ENCODE measurements at regions not wholly inside any gene's neighbourhood (a gene's known extent, or its start where the extent isn't known, plus 50 kb on each side); places are given as distances from the start of the nearest gene placed in this dataset.
"Not testable (repeated sequence)": the region's sequence is repeated elsewhere in the genome, so short reads cannot be mapped to it uniquely, and the experiment has no call there.

DNA sequence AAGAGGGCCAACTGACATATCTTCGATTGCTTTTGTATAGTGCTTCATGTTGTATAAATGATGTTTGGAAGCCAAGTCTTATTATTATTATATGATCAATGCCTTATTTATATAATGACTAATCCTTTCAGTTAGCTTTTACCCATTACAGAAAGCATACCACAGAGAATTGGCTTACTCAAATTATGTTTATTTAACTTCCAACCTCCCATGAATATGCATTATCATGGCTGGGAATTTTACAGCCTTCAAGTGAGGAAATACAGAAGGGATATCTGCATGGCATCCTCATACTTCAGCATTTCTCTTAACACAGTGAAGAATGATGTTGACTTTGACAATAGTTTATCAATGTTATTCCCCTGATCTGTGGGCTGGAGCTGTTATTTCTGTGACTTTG, 225.9 kb upstream of the GAP43 start:
- DNase-seq: no peak

DNA sequence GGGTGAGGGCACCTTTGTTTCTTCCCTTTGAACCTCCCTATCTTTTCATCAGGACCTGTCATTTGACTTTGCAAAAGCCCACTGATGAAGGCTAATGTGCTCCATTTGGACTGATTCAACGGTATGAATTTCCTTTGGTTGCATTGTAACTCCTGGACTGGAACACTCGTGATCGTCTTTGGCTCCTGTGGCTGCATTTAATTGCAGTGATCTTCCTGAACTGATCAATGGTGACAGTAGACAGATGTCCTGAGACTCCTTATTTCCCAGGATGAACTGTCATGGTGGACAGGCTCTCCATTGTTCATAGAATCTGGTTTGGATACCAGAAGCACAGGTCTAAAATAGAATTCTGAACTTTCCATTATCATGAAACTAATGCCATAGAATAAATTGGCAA, 224.8 kb upstream of the GAP43 start:
- DNase-seq: no peak

DNA sequence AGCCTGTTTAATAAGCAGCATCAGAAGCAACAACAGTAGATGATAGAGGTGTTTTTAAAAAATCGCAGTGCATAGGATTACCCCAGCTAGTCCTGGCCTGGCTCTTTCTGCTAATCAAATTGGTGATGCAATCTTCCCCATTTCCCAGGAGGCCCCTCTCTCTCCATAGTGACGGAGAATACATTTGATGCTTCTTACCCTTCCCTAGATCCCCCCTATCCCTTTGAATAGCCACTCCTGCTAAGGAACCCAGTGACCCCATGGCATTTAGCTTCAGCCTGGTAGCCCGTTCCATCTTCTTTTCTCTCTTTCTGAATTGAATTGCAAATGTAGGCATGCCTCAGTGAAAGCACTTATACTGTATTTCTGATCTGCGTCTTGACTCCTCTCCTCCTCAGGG, 223.6 kb upstream of the GAP43 start:
- no peak for DNase-seq

DNA sequence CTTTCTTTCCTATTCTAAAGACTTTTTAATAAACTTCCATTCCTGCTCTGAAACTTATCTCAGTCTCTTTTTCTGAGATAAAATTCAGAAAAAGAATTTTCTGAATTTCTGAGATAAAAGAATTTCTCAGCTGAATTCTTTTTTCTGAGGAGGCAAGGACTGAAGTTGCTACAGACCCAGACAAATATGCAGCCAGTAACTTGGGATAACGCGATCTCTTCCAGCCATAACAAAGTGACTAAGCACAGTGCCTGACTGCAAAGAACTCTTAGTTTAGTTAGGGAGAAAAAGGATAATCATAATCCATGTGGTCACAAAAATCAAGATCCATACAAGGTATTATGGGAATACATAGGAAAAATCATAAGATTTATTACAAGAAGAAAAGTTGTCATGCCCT, 222.0 kb upstream of the GAP43 start:
- DNase-seq: no peak

DNA sequence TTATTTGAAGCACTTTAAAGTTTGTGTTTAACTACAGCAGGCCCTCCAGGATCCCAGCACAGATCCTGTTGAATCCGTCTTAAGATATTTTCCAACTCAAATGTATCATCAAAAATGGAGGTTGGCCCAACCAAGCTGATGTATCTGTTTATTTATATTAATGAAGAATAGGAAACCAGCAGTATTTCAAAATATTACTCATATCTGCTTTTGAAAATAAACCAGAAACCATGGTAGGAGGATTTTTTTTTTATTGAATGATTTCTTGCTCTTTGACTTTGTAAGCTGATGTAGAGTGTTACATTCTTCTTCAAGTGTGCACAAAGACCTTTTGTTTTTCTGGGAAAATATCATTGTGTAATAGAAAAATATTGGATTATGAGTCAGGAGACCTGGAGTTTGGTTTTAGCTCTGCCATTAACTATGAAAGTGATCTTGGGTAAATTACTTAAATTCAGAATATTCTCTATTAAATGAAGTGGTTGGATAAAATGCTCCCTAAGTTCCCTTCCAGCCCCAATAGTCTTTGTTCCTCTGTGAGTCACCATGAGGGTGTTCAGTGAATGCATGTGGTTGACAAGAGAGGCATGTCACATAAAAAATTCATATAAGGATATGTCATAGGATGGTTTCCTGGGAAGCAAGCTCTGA, 221.3 kb upstream of the GAP43 start:
- no peak for DNase-seq

DNA sequence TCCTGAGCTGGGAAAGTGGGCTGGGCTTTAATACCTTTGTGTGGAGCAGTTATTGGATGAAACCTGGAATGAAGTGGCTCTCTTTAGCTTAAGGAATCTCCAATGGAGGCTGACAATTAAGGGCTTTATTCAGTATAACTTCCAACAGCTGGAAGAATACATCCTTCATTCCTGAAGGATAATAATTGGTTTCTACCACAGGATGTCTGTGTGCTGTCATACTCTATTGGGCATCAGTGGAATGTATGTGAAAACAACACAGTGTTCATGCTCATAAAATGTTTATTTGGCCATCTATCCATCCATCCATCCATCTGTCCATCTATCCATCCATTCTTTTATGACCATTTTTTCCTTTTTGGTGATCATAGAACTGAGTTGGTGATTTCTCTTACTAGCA, 220.7 kb upstream of the GAP43 start:
- DNase-seq: no peak

DNA sequence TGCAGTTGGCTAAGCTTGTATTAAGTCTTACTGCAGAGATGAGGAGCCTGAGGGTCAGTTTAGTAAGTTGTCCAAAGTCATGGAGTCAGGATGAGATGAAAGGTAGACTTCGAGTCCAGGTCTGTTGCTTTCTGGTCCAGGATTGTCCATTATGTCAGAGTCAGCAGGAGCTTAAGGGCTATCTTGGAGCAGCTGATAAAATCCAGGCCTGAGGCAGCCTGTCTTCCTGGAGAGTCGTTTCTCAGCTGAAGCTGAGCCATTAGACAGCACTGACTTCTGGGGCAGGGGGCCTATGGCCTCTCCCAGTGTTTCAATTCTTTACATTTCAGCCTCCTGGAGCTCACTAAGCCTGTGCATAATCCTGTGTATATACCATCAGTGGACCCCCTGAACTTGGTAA, 219.5 kb upstream of the GAP43 start:
- no peak for DNase-seq

DNA sequence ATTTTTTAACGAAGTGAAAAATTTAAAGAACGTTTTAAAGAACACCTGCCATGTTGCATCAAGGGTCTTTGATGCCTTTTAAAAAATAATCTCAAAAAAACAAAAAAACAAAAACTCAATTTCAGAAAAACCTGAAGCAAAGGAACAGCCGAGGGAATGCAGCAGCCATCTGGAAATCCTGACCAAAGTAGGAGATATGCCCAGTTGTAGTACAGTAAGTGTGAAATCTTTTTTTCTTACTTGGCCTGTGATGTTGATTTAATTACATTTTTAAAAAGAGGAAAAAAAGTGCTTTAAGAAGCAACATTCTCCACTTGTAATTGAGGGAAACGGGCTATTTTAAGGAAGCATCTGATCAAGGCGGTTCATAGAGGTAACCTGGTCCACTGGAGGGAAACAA, 213.7 kb upstream of the GAP43 start:
- DNase-seq: no peak

DNA sequence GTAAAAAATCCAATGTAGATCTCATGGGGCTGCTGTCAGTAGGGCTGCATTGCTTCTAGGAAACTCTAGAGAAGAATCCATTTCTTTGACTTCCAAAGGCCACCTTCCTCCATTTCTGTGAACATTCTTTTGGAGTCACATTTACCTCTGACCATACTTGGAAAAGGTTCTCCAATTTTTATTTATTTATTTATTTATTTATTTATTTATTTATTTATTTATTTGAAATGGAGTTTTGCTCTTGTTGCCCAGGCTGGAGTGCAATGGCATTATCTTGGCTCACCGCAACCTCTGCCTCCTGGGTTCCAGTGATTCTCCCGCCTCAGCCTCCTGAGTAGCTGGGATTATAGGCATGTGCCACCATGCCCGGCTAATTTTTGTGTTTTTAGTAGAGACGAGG, 208.7 kb upstream of the GAP43 start:
- not testable (repeated sequence) for DNase-seq

DNA sequence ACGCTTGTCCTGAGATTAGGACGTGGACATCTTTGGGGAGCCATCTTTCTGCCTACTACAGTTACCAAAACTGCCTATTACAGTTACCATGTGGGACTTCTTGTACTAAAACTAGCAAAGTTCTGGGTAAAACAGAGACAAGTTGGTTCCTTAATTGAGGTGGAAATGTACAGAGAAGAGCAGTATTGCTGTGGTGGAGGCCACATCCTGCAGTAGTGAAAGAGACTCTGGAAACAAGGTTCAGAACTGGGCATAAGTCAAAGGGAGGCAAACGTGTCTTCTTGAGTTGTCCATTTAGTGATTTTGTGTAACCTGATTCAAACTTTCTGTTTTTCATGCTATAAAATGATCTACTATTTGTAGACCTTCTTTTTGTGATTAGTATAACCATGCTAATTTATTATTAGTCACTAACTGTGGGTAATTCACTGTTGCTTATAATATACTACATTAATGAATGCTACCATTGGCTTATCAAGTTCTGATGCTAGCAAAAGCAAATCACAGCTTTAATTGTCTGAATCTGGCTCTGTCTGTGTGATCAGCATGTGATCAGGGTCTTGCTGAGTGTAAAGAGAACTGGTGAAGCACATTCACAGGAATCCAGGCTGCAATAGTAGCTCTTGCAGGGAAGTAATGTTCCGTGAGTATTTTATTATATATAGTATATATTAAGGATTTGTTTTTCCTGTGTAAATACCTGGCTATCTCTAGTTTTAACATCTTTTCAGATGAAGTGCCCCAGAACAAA, 207.9 kb upstream of the GAP43 start:
- no peak for DNase-seq

DNA sequence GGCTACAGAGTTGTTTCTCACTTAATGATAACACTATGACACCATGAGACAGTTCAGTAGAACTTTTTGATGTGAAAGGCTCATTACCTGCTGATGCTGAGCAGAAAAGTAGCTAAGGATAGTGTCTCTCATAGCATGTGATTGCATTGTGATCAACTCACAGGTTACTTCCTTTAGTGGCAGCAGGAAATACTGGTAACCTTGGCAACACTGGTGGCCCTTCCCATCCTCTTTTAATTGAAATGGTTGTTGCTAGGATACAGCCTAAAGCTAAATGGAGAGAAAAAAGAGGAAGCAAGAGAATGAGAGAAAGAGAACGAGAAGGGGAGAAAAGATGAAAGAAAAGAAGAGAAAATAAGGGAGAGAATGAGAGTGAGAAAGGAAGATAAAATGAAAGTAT, 204.7 kb upstream of the GAP43 start:
- peak in 1 of 2 donors; percentile 11 for DNase-seq

DNA sequence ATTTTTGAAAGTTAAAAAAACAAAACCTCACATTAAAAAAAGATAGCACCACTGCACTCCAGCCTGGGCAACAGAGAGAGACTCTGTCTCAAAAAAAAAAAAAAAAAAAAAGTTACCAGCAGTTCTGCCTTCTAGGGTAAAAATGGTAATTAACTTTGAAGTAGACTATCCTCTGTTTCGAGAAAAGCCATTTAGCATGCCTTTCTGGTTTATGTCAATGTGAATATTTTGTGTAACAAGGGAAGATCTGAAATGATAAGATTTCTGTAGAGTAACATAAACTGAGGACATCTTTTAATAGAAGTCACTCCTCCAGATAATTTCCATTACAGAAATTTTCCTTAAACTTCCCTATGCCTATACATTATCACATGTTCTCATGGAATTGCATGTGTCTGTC, 203.2 kb upstream of the GAP43 start:
- DNase-seq: no peak

DNA sequence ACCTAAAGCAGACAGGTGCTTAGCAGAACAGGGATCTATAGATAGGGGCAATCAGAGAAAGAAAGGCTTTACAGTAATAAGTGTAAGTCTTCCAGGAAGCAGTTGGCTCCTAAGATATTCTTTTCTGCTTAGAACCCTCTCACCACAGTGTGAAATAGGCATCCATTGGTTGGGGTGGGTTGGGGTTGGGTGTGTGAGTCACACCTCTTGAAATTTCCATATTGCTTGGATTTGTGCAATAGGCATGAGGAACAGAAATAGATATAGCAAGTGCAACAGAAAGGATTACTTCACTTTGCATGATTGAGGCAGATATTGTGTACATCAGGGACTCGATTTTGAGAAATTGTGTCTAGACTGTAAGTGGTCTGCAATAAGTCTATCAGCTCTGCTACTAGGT, 200.1 kb upstream of the GAP43 start:
- DNase-seq: no peak

DNA sequence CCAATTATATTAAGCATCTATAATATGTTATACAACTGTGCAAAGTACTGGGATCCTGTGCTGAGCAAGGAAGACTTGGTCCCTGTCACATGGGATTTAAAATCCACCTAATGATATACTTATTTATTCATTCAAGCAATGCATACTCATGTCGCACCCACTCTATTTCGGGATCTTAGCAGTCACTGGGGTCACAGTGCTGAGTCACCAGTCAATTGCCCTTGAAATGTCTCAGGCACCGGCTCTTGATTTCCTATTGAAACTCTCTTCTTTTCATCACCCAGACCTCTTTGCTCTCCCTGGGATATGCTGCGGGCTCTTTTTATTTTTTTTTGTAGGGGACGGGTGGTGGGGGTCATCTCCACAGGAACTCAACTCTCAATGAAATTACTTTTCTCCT, 194.5 kb upstream of the GAP43 start:
- no peak for DNase-seq

DNA sequence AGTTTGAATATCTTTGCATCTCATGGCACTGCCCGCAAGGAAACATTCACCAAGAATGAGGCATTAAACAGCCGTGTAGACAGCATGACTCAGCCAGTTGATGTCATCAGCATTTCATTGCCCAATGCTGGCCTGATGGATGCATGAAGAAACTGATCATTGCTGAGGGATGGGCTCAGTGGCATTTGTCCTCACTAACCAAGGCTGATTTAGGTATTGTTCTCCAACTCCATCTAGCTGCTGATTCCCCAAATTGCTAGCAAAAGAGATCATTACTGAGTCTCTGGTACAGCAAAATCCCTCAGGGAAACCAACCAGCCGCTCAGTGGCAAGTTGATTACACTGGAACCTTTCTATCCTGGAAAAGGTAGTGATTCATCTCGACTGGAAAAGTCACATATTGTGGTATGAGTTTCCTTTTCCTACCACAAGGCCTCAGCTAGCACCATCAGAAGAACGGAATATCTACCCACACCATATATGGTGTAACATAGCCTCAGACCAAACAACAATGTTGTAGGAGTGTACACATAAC, 186.5 kb upstream of the GAP43 start:
- no peak for DNase-seq

DNA sequence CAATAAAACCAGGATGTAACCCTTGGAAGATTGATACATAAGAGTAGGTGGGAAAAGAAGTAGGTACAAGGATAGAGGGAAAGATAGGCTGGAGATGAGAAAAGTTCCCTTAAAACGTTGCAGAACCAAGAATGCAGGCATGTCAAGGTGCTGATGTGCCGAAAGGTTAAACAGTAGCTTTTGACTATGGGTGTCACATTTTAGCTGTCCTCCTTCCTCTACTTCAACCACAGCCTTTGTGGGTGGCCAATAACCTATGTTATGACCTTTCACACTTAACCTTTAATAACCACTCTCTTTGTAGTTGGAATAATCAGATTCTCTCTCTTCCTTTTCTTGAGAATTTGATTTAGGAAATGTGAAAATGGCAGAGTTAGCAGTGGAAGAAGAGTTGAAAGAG, 184.5 kb upstream of the GAP43 start:
- DNase-seq: no peak

DNA sequence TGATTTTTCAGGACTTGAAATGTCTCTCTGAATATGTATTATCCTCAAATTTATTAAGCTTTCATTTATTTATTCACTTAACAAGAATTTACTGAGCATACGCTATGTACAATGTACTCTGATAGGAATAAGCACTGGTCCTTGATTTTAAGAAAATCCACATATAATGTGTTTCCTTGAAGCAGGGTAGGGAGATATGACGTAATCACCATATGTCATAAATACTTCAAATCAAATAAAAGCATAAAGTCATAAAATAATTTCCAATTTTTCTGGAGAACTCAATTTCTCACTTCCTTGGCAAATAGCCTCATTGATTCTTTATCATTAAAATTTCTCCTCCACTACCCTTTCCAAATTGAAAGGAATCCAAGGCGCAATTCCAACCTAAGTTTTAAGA, 177.8 kb upstream of the GAP43 start:
- DNase-seq: no peak

DNA sequence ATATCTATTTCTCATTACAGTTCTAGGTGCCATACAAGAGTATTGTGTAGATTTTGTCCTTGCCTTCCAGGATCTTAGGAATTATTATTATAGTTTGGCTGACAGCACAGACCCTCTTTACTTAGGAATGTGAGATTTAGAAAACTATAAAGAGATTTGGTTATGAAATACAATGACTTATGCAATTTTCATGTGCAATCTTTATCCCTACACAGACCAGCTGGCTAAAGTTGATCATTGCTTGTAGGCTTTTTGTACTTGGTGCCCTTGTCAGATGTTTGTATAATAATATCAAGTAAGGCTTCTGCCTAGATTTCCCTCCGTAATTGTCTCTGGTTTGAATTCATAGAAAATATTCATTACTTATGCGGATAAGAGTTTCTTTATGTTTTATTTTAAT, 174.5 kb upstream of the GAP43 start:
- DNase-seq: no peak

DNA sequence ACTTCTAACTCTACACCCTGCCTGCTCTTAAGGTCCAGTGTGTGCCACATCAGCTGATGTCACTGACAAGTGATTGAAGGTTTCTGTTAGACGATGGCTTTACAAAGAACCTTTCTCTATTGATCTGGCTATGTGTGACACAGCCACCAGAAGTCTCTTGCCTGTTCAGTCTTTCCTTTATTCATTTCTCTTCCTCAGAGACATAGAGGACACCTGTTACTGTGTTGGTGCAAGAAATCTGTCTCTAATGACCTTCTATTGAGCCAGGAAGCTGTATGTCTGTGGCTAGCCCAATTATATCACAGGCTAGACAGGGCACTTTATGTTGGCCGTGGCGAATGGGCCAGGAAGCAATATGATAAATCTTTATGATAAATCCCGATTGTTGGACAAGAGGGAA, 173.3 kb upstream of the GAP43 start:
- DNase-seq: no peak

DNA sequence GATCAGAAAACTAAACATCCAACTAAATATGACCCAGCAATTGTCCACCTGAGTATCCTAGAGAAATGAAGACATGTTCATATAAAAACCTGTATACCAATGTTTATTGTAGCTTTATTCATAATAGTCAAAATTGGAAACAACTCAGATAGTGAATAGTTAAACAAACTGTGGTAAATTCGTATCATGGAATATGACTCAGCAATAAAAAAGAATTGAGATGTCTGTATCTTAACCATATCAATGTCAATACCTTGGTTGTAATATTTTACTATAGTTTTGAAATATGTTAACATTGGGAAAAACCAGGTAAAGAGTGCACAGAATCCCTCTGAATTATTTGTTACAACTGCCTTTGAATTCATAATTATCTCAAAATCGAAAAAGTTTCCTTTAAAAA, 159.3 kb upstream of the GAP43 start:
- DNase-seq: no peak

DNA sequence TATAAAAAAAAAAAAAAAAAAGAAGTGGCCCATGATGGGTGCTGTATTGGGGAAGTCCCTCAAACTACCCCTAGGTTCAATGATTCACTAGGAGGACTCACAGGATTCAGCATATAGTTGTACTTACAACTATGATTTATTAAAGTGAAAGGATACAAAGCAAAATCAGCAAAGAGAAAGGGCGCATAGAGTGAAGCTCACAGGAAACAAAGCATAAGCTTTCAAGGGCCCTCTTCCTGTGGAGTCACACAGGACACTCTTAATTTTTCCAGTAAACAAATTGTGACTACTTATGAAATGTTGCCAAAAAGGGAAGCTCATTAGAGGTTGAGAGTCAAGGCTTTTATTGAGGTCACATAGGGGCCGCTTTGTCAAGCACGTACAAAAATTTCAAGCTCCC, 153.7 kb upstream of the GAP43 start:
- no peak for DNase-seq

DNA sequence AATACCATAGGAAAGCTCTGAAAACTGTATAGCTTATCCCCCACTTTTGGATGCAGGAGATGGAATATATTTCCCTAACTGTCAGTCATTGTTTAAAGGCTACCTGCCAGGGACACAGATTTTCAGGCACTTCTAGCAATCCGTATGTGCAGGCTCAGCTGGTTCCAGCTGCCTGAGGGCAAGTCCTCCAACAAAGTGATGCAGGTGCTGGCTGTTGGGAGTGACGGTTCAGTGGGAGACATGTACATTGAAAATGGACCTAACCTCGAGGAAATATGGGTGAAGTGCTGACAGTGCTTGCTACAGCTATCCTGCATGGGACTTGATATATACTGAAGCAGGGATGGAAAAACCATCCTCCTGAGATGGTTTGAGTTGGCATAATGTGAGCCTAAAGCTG, 153.1 kb upstream of the GAP43 start:
- DNase-seq: no peak

DNA sequence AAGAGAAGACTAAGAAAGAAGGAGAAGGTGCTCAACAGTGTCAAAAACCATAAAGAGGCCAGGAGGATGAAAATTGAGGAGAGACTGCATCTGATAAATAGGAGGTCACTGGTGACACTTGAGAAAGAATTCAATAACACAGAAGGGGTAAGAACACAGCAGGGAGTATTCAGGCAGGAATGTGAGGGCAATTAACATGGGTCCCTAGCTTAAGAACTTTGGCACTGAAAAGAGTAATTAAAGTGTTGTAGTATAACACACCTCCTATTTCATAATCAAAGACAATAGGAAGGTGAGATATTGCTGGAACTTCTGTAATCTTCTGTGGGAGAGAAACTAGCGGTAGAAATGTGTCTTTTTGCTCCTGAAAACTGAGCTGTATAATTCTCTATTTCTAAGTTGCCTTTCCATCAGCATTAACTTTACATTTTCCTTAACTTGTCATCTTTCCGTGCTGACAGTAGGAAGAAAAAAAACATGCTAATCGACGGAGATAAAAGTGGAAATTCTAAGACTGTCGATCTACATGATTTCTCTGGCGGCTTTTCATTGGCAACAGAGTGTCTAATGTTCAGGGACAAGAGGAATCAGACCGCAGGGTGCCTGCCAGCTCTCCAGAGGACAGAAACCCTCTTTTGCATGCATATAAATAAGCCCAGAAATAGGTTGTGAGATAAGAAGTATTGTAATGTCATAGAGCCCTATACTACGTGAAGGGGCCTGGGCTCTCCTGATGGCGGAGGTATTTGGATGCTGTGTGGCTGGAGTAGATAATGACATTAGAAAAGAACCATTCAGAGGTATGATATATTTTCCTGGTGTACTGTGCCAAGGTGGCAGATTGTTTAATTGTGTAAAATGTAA, 147.9 kb upstream of the GAP43 start:
- DNase-seq: no peak

DNA sequence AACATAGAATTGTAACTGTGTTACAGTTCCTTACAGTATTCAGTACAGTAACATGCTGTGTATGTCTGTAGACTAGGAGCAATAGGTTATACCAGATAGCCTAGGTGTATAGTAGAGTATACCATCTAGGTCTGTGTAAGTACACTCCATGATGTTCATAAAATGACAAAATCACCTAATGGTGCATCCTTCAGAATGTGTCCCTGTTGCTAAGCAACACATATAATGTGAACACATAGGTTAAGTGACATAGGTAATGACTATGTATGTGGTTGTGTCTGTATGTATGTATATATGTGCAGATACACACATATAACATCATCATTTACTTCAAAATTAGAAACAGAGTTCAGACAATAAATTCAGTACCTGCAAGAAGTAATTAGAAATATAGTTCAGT, 146.8 kb upstream of the GAP43 start:
- no peak for DNase-seq
